Right ventricle myocardium inferior (tissue), 1 donor: ENCODE measurements at regions not wholly inside any gene's neighbourhood (a gene's known extent, or its start where the extent isn't known, plus 50 kb on each side); places are given as distances from the start of the nearest gene placed in this dataset.

Source experiments
- ATAC-seq: fragments of 200-7000 bp; cut with Tn5 transposase; one replicate; pipeline ENCODE4 v1.9.1; 2020; ENCODE audit warnings: mild to moderate bottlenecking, moderate library complexity
- DNase-seq: peaks from one replicate; pipeline ENCODE4 v3.0.0; 2021; ENCODE audit errors: missing footprints
- intact Hi-C: fragments of 100-400 bp; cut with DNase I; formaldehyde crosslinking; loops from one replicate; pipeline ENCODE4 v1.11.0; 2022
- donor health status: DM: no; HTN: yes; CAD: no; lungs with severe emphysema.

- ATAC-seq (peak; percentile 55), DNase-seq (no peak)
- intact Hi-C loops = no loop called here
Measured at GRCh38 chr3:102125197-102125993, 276.1 kb downstream of the NFKBIZ start.

- DNase-seq (no peak), ATAC-seq (no peak)
- intact Hi-C loops = no loop called here
Measured at GRCh38 chr3:102125994-102126368, 276.7 kb downstream of the NFKBIZ start.

- DNase-seq (no peak), ATAC-seq (peak; percentile 87)
- intact Hi-C loops = loop anchor here (2.0 kb wide), 1 partner anchor 279 kb away; no protein-coding TSS in a partner anchor
Measured at GRCh38 chr3:102129760-102130608, 280.7 kb downstream of the NFKBIZ start.

- no peak for DNase-seq
- intact Hi-C loops = no loop called here
Measured at GRCh38 chr3:102132370-102132769, 283.1 kb downstream of the NFKBIZ start.

GRCh38 chr3:102133376-102133775, 284.1 kb downstream of the NFKBIZ start:
- DNase-seq (no peak), ATAC-seq (no peak)
- intact Hi-C loops = no loop called here

More at GRCh38 chr3:102132370-102132769, 283.1 kb downstream of the NFKBIZ start:
- ATAC-seq = peak; percentile 94

- intact Hi-C loops = no loop called here
Measured at GRCh38 chr3:102135316-102135715, 286.0 kb downstream of the NFKBIZ start.

GRCh38 chr3:102136183-102136582, 286.9 kb downstream of the NFKBIZ start:
- DNase-seq (no peak), ATAC-seq (no peak)
- intact Hi-C loops = no loop called here

More at GRCh38 chr3:102135316-102135715, 286.0 kb downstream of the NFKBIZ start:
- ATAC-seq (no peak), DNase-seq (no peak)

- DNase-seq (no peak), ATAC-seq (no peak)
- intact Hi-C loops = no loop called here
Measured at GRCh38 chr3:102140116-102140515, 290.8 kb downstream of the NFKBIZ start.

- DNase-seq = no peak
- intact Hi-C loops = no loop called here
- peak; percentile 80 for ATAC-seq
Measured at GRCh38 chr3:102141096-102141927, 292.0 kb downstream of the NFKBIZ start.

- DNase-seq (no peak), ATAC-seq (peak; percentile 27)
- intact Hi-C loops = no loop called here
Measured at GRCh38 chr3:102141928-102142239, 292.6 kb downstream of the NFKBIZ start.

- peak; percentile 48 for ATAC-seq
- intact Hi-C loops = no loop called here
- DNase-seq = no peak
Measured at GRCh38 chr3:102142379-102143060, 292.3 kb upstream of the ZPLD1 start.

- no peak for DNase-seq
- intact Hi-C loops = no loop called here
- ATAC-seq = no peak
Measured at GRCh38 chr3:102143536-102143935, 291.3 kb upstream of the ZPLD1 start.

- intact Hi-C loops = no loop called here
- ATAC-seq = no peak
- DNase-seq = no peak
Measured at GRCh38 chr3:102144063-102144462, 290.8 kb upstream of the ZPLD1 start.

GRCh38 chr3:102148598-102149337, 286.0 kb upstream of the ZPLD1 start:
- intact Hi-C loops = no loop called here
- DNase-seq (no peak), ATAC-seq (no peak)

GRCh38 chr3:102151935-102152334, 282.9 kb upstream of the ZPLD1 start:
- intact Hi-C loops = no loop called here
- DNase-seq (no peak), ATAC-seq (no peak)

- DNase-seq (no peak), ATAC-seq (no peak)
- intact Hi-C loops = no loop called here
Measured at GRCh38 chr3:102156426-102156825, 278.4 kb upstream of the ZPLD1 start.

- intact Hi-C loops = no loop called here
- no peak for DNase-seq
Measured at GRCh38 chr3:102158080-102158740, 276.6 kb upstream of the ZPLD1 start.

More at GRCh38 chr3:102158080-102158740, 276.6 kb upstream of the ZPLD1 start:
- no peak for ATAC-seq
